ENCODE measurements at regions not wholly inside any gene's neighbourhood (a gene's known extent, or its start where the extent isn't known, plus 50 kb on each side); places are given as distances from the start of the nearest gene placed in this dataset.

DNA sequence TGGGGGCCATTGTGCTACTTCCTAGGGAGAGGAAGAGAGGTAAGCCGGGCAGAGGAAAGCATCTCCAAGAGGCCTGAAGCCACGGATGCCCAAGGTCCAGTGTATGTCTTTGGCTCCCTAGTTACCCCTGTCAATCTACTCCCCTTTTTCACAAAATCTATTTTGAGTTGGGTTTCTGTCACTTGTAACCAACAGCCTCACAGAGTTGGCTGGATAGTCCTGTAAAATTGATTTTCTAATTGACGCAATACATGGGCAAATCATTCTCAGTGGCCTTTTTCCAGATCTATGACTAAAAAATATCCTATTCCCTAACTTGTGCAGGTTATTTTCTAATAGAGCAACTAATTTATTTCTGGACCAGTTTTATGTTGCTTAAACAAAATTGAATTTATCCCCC lies 168.4 kb downstream of the IRS1 start:
- intact Hi-C loops (cut with DNase I): no loop called here
- DNase-seq: no peak

DNA sequence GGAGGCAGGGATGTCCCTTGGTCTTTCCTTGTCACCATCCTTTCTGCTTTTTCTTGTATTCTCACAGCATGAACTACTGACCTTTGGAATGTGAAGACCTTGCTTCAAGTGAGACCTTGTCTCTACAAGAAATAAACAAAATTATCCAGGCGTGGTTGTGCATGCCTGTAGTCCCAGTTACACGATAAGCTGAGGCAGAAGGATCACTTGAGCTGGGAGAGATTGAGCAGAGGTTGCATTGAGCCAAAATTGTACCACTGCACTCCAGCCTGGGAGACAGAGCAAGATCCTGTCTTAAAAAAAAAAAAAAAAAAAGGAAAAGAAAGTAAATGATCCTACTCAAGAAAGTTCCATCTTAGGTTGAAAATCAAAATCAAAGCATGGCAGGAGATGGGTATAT lies 173.7 kb downstream of the IRS1 start:
- intact Hi-C loops (cut with DNase I): no loop called here
- no peak for DNase-seq

DNA sequence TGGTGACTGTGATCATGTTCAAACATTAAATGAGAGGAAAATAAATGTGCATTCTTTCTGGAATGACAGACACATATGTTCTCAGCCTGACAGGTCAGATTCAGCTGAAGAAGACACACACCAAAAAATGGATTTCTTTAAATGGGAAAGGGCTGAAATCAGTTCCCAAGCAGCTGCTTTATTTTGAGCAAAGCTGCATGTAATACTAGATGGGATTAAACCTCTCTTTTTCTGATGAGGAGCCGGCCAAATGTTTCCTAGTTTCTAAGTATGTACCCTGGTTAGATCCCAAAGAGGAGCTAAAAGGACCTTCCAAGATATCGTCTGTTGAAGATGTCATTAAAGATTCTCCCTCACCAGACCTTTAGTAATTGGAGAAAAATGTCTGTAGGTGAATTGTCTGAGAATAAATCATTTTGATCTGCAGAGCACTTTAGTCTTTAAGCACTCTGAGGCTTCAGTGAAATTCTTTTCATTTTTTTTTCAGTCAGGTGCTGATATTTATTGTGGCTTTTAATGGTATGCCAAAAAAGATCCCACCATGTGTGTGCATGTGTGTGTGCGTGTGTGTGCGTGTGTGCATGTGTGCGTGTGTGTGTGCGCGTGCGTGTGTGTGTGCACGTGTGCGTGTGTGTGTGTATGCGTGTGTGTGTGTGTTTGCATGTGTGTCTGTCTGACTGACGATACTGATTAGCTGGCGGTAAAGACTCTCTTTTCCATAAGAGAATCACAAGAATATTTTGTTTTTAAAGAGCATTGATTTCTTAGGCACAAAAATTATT lies 175.8 kb downstream of the IRS1 start:
- DNase-seq: no peak
- intact Hi-C loops (cut with DNase I): no loop called here

DNA sequence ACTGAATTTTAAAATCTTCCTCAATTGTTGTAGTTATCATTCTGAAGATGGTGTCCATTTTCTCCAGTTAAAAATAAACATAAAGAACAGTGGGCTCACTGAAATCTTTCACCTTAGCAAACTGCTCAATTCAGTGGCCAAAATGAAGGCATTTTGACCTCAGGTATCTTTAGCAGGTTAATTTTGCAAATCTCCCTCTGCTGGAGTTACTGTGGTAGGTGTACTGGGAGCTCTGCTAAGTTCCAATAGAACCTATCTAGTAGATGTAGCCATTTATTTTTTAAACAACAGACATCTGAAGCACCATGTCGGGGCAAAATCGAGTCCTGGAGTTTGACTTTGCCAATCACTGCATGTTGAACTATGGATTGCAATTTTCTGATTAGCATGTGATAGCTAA lies 177.1 kb downstream of the IRS1 start:
- no peak for DNase-seq
- intact Hi-C loops (cut with DNase I): no loop called here

DNA sequence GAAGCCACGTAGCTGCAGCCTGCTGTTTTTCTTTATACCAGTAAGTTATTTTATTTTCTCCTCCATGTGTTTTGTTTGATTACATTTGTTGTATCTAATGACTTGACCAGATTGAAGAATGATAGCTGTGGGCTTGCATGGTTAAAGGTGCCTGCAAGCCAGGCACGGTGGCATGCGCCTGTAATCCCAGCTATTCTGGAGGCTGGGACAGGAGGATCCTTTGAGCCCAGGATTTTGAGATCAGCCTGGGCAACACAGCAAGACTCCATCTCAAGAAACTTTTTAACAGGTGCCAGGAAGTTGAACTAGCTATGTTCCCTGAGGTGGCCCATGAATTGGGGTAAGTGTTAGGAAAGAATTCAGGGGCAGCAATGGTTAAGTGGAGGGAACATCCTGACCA lies 179.4 kb downstream of the IRS1 start:
- DNase-seq: no peak
- intact Hi-C loops (cut with DNase I): no loop called here

DNA sequence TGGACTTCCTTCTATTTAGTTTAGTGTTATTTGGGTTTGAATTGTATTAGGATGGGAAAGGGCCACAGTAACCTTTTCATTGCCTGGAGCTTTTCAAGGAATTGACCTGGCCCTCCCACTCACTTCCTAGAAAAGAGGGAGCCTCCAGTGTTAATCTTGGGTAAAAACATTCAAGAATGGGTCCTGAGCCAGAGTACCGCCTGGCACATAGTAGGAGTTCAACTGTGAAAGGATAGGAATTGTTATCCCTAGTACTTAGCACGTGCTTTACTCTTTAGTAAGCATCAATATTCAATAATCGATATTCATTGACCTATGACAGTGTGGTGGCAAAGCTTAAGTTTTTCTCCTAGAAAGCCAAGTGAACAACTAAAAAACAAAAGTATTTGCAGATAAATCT lies 179.9 kb downstream of the IRS1 start:
- intact Hi-C loops (cut with DNase I): no loop called here
- DNase-seq: no peak

DNA sequence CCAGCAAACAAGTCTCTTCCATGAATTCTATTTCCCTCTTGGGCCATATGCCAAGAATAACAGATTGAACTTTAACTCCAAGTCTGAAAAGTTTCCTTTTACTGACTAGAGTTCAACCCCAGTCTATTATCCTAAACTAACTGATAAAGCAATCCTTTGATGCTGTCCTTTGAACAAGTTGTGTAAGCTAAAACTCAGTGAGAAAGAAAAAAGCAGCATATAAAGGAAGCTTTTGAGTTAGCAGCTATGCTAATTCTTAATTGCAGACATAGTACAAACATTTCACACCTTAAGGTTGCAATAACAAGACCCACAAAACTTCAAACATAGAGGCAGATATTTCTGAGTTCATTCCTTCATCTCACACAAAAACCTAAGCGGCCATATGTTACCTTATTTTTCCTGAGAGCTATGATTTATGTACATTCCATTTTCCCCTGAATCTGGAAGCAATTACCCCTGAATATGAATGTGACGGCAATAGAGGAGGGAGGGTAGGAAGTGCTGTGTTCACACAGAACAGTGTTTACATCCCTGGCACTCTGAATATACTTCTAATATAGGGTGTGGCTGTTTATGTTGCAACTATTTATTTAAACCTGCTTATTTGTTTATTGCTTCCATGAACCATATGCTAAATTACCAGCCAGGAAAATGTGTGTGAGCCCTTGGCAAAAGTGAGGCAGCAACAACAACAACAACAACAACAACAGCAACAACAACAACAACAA lies 180.6 kb downstream of the IRS1 start:
- intact Hi-C loops (cut with DNase I): no loop called here
- no peak for DNase-seq

DNA sequence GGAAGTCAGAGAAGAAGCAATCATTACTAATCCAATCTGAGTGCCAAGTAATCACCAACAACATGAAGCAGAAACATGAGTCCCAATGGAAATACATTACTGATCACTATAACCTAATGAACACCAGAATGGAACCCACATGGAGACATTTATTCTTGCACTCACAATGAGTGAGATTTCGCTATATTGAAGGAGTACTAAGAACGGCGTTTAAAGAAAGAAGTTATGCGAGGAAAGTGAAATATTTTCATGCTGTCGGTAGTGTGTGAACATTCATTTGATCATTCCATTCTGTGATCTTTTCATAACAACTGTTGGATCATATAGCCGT lies 181.1 kb downstream of the IRS1 start:
- intact Hi-C loops (cut with DNase I): no loop called here
- no peak for DNase-seq

DNA sequence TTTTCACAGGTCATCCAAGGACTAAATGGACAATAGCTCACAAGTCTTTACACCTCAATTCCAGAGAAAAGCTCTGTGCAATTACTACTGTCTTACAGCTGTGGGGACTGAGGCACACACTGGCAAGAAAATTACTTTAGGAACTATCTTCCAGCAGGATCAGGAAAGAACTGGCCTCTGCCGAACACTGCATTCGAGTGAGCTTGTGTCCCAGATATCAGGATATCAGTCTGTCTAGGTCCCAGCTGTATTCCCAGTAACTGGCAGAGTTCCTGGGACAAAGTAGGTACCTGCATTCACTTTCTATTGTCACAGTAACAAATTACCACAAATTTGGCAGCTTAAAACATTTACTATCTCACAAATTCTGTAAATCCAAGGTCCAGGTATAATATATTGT lies 183.7 kb downstream of the IRS1 start:
- DNase-seq: no peak

DNA sequence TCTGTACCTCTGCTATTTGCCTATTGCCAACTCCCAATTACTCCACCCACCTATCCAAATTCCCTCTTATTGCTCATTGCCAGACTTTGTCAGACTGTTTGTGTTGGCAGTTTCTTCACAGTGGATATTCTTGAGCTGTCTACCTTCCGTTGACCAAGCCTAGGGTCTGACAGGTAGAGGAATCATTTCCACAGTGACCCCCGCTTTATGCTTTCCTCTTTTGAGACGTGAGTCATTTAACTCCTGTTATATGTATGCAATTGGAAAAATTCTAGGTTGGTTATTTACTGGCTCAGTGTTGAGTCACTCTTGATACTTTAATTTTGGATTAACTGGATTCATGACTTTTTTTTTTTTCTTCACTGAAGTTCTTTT lies 187.7 kb downstream of the IRS1 start:
- intact Hi-C loops (cut with DNase I): no loop called here

More for the DNA sequence above, 183.7 kb downstream of the IRS1 start:
- intact Hi-C loops (cut with DNase I): no loop called here

DNA sequence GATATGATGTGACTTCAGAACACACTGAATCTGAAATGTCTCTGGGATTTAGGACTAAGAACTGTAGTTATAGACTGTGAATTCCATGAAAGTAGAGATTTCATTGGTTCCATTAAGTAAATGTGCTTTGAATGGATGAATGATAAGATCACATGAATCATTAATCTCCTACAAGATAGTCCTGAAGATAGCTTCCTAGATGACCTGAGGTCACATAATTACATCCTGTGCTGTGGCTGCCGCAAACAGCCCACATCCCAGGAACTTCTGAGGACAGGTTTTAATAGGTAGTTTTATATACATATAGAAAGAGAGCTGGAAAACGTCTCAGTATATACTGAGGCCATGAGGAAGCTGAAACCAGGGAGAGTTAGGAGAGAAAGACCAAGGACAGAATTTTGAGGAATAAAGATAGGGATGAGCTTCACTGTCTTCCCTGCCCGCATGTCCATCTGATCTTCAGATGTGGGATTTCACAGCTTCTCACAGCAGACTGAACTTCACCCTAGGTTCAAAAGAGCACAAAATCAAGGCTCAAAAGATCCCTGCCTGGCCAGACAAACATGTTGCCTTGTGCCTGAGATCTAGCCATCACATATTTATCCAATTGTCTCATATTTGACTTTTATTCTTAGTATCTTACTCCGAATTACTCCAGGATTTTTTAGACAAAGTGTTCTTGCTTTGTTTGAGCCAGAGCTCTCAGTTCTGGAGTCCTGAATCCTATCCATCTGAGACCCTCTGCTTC lies 188.2 kb downstream of the IRS1 start:
- intact Hi-C loops (cut with DNase I): no loop called here

More for the DNA sequence above, 187.7 kb downstream of the IRS1 start:
- DNase-seq: no peak

DNA sequence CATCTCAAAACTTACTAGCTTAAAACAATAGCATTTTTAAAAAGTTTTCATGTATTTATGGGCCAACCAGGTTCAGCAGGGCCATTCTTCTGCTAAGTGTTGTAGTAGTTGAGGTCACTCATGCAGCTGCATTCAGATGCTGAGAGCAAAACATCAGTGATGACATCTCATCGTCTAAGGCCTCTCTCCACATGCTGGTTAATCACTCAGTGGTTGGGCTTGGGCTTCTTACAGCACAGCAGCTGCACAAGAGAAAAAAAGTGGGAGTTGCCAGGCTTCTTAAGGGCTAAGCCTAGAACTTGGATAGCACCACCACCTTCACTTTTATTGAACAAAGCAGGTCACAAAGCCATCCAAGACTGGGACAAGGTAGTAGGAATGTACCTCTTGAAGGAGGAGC lies 190.3 kb downstream of the IRS1 start:
- DNase-seq: no peak
- intact Hi-C loops (cut with DNase I): no loop called here

More for the DNA sequence above, 188.2 kb downstream of the IRS1 start:
- no peak for DNase-seq

DNA sequence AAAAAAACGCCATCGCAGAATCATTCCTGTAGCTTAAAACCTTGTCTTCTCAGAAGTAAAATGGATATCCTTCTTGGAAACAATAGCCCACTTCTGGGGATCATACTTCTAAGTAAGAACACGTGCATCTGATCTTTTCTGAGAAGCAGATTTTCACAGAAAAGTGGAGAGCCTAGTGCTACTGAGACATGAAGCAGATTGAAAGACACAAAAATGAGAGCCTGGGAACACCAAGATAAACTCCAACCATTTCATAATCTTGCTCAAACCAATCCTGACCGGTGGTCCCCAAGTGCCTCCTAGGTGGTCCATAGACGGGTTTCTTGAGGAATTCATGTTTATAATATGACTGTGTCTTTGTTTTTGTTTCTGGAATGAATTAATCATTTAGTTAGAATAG lies 191.2 kb downstream of the IRS1 start:
- no peak for DNase-seq
- intact Hi-C loops (cut with DNase I): no loop called here

DNA sequence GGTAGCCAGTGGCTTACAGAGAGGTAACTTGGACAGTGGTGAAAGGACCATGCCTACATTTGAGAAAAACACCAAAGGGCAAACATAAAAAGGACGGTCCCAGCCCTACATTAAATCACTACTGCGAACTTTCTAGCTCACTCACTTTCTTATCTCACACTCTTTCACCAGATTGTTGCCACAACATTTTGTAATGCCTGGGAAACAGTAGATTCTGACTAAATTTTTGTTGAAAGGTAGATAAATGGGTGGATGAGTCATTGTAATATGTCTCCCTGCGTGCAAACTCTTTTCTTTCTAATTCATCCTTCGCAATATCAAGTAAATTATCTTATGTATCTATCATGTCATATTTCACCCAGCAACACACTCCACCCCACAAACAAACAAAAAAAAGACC lies 192.2 kb downstream of the IRS1 start:
- intact Hi-C loops (cut with DNase I): no loop called here
- no peak for DNase-seq

DNA sequence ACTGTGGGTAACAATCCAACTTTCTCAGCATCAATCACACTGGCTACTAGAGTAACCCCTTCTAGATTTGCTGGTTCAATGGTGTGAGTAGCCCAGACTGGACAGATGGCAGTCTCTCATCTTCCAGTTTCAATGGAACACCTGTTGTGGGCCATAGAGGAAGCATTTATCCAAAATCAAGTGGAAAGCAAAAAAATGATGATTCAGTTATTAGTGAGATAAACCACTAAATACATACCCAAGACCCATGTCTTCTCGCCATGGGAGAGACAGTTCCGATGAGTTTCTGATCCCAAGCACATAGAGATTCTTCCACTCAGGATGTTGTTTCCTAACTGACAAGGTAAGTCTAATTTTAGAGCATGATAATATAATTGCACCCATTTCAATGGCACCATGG lies 194.0 kb downstream of the IRS1 start:
- no peak for DNase-seq
- intact Hi-C loops (cut with DNase I): no loop called here

DNA sequence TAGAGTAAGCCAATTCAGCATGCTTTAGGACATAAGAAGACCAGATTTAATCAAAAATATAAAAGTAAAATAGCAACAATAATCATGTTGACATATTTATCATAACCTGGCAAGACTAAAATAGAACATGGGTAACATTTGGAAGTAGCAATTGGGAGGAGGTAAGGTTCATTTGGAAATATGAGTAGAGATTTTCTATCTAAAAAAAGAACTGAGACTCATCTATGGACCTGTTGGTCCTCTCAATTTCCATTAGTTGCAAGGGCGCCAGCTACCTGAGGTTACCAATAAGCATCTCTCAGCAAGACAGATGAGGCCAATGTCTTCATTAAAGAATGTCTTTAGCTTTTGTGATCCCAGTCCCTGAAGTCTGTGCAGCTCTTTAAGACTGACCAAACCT lies 196.0 kb downstream of the IRS1 start:
- DNase-seq: no peak
- intact Hi-C loops (cut with DNase I): no loop called here

DNA sequence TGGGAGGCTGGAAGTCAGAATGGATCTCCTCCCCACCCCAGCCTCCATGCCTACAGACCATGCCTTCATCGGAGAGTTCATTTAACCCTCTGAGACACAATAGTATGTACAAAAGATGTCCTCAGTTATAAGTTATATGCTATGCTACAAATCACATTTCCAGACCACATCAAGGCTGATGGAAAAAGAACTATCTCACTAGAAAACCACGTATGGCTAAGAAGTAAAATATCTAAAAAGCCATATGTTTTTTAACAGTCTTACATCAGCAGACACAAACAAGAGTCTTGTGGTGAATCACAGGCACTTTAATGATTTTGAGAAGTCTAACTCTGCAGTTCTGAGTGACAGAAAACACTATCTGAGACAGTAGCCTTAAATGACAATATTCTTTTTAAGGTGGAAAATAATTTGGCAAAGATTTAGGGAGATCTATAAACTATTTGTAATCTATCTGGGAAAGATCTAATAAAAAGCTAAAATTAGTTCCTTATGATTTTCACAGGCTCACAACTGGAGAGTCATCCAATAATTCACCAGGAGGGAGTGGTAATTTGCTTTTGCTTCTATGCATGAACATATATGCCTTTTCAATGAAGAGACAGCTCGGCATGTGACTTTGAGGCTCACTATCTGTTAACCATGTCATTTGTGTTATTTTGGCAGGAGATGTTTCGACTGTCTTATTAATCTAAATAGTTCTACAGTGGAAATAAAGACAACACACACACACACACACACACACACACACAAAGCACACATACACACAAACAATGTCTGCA lies 197.5 kb downstream of the IRS1 start:
- no peak for DNase-seq
- intact Hi-C loops (cut with DNase I): no loop called here

DNA sequence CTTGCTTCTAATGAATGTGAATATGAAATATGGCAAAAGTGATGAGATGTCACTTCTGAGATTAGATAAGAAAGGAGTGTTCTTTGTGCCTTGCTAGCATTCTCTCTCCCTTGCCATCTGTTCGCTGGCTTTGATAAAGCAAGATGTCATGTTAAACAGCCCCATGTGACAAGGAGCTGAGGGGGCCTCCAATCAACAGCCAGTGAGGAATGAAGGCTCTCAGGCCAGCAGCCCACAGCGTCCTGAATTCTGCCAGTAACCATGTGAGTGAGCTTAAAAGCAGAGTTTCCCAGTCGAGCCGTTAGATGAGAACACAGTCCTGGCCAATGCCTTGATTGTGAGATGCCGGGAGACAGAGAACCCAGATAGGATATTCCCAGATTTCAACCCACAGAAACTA lies 198.8 kb downstream of the IRS1 start:
- no peak for DNase-seq
- intact Hi-C loops (cut with DNase I): no loop called here

DNA sequence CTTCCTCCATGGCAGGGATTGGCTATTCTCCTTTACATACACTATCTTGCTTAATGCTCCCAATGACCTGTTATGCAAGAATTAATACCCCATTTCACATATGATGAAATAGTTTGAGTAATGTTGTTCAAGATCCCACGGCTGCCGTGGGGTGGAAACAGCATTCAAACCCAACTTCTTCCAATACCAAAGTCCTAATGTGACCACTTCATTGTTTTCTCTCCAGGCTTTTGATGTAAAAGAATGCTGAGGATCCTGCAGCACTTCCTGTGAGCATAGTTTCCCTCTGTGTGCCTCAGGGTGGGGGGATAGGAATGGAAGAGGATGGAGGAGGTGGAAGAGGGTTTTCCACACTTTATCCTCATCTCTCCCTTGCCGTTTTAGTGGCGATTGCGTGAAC lies 199.4 kb downstream of the IRS1 start:
- intact Hi-C loops (cut with DNase I): no loop called here
- DNase-seq: no peak

DNA sequence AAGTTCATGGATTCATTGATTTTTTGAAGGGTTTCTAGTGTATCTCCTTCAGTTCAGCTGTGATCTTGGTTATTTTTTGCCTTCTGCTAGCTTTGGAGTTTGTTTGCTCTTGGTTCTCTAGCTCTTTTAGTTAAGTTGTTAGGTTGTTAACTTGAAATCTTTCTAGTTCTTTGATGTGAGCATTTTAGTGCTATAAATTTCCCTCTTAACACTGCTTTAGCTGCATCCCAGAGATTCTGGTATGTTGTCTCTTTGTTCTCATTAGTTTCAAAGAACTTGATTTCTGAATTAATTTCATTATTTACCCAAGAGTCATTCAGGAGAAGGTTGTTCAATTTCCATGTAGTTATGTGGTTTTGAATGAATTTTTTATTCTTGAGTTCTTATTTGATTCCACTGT lies 210.6 kb downstream of the IRS1 start:
- intact Hi-C loops (cut with DNase I): no loop called here
- DNase-seq: no peak

Measured in head of caudate nucleus (tissue), 42 donors.